Neural crest cell (in vitro differentiated cells): ENCODE measurements at regions not wholly inside any gene's neighbourhood (a gene's known extent, or its start where the extent isn't known, plus 50 kb on each side); places are given as distances from the start of the nearest gene placed in this dataset.

Experiments
- DNase-seq: peaks from one replicate; pipeline ENCODE4 v3.0.0; 2021; ENCODE audit warnings: low read depth, mixed read lengths, low spot score
- H3K27ac Mint-ChIP-seq: one replicate; pipeline ENCODE4 v1.8.0; 2021; ENCODE audit warnings: mild to moderate bottlenecking, mixed read lengths; ENCODE audit not compliant: unreplicated experiment
- H3K27me3 Mint-ChIP-seq: 2 replicates; pipeline ENCODE4 v1.8.0; 2021; ENCODE audit warnings: low read depth, mild to moderate bottlenecking, mixed read lengths
- H3K36me3 Mint-ChIP-seq: 2 replicates; pipeline ENCODE4 v1.8.0; 2021; ENCODE audit warnings: low read depth, mild to moderate bottlenecking, mixed read lengths
- H3K4me1 Mint-ChIP-seq: 2 replicates; pipeline ENCODE4 v1.8.0; 2021; ENCODE audit warnings: mixed read lengths
- H3K4me3 Mint-ChIP-seq: one replicate; pipeline ENCODE4 v1.8.0; 2021; ENCODE audit warnings: mild to moderate bottlenecking, mixed read lengths
- H3K9me3 Mint-ChIP-seq: 2 replicates; pipeline ENCODE4 v1.8.0; 2021; ENCODE audit warnings: mixed read lengths
- TF ChIP-seq, protein P1 (sequence below): fragments of 200-600 bp; sonication (generic); conservative IDR thresholded peaks from 2 replicates; pipeline ENCODE4 v1.5.0; 2021; ENCODE audit warnings: antibody characterized with exemption, mild to moderate bottlenecking

DNA sequence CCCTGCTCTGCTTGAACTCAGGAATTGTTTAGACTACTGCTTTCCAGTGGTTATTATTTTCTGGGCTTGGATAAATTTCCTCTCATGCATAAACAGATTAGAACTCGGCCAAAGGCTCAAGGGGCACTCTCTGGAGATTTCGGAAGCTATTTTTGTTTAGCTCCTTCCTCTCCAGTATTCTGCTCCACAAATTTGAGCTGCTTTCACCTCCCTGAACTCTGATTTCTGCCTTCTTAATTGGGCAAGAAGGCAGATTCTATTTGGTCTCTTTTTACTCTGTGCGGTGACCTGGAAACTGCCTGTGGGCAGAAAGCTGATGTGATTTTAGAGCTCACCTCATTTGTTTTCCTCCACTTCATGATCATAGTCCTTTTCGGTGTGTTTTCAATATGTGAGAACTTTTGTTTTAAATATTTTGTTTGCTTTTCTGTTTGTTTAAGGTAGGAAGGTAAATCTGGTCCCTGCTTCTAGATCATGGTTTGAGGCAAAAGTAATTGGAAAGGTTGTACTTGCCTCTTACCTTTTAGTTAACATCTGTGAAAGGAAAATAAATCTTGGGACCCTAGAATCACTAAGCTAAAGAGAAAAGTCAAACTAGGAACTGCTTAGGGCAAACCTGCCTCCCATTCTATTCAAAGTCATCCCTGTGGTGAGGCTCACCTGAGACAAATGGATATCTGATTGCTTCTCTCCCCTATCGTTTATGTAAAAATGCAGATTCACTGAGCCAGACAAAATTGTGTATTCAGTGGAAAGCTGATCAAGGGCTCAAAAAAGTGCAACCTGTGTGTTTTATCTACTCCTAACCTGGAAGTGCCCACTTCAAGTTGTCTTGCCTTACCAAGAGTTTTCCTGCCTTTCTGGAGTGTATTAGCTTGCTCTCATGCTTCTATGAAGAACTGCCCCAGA is 714.7 kb upstream of the PCDH20 start:
- H3K27me3 Mint-ChIP-seq: no peaks in the 10 kb centered on the region
- H3K4me3 Mint-ChIP-seq: no peak overlapping the region
- peaks cover 3% of the 10 kb centered on the region for H3K36me3 Mint-ChIP-seq
- no peak for DNase-seq
- H3K27ac Mint-ChIP-seq: no peak overlapping the region
- TF ChIP-seq, protein P1, sequence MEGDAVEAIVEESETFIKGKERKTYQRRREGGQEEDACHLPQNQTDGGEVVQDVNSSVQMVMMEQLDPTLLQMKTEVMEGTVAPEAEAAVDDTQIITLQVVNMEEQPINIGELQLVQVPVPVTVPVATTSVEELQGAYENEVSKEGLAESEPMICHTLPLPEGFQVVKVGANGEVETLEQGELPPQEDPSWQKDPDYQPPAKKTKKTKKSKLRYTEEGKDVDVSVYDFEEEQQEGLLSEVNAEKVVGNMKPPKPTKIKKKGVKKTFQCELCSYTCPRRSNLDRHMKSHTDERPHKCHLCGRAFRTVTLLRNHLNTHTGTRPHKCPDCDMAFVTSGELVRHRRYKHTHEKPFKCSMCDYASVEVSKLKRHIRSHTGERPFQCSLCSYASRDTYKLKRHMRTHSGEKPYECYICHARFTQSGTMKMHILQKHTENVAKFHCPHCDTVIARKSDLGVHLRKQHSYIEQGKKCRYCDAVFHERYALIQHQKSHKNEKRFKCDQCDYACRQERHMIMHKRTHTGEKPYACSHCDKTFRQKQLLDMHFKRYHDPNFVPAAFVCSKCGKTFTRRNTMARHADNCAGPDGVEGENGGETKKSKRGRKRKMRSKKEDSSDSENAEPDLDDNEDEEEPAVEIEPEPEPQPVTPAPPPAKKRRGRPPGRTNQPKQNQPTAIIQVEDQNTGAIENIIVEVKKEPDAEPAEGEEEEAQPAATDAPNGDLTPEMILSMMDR: no peak
- peaks cover 11% of the 10 kb centered on the region for H3K9me3 Mint-ChIP-seq
- H3K4me1 Mint-ChIP-seq: peaks cover 4% of the 10 kb centered on the region

DNA sequence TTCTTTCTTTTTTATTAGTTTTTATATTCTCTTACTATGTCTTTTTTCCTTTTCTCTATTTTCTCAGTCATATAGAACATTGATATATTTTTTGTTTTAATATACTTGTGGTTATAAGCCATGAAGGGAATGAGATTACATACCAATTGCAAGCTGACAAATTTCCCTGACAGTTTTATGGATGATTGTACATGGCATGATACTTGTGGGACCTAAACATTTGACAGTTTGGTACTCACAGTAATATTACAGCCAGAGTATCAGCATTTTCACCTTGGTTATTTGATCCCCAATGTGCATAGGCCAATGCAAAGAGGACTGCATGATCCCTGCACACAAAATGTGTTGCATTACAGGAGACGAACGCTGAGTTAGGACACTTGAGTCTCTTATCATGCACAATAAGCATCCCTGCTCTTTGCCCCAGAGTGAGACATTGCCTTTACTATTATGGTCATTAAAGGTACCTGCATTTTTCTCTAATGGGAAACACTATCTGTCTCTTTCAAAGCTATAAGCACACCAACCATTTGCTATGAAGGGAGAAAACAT is 713.4 kb upstream of the PCDH20 start:
- H3K27ac Mint-ChIP-seq: no peak overlapping the region
- no peaks in the 10 kb centered on the region for H3K27me3 Mint-ChIP-seq
- DNase-seq: no peak
- peaks cover 3% of the 10 kb centered on the region for H3K36me3 Mint-ChIP-seq
- H3K9me3 Mint-ChIP-seq: peaks cover 11% of the 10 kb centered on the region
- H3K4me3 Mint-ChIP-seq: no peak overlapping the region
- peaks cover 4% of the 10 kb centered on the region for H3K4me1 Mint-ChIP-seq
- TF ChIP-seq, protein P1: no peak

GRCh38 chr13:62126400-62126799 is 710.8 kb upstream of the PCDH20 start:
- Mint-ChIP-seq H3K4me3 (no peak overlapping the region), H3K27ac (no peak overlapping the region), H3K36me3 (no peaks in the 10 kb centered on the region), H3K4me1 (peaks cover 17% of the 10 kb centered on the region), H3K9me3 (peaks cover 7% of the 10 kb centered on the region), H3K27me3 (no peaks in the 10 kb centered on the region)
- no peak for DNase-seq
- TF ChIP-seq, protein P1: no peak

DNA sequence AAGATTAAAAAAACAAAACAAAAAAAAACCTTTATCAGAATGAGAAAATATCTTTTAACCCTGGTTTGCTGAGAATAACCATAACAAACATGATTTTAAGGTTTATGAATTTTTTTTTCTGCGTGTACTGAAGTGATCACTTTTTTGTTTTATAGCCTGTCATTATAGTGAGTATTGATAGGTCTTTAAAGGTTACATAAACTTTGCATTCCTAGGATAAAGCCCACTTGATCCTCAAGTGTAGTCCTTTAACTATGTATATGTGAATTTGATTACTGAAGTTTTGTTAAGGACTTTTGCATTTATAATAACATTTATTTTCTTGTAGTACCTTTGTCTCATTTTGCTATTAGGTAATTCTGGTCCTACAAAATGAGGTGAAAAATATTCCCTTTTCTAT is 709.8 kb upstream of the PCDH20 start:
- Mint-ChIP-seq H3K27me3 (no peaks in the 10 kb centered on the region), H3K9me3 (peaks cover 7% of the 10 kb centered on the region), H3K27ac (no peak overlapping the region)

GRCh38 chr13:62123409-62123808 is 707.8 kb upstream of the PCDH20 start:
- Mint-ChIP-seq H3K27me3 (no peaks in the 10 kb centered on the region), H3K4me1 (peaks cover 13% of the 10 kb centered on the region), H3K9me3 (peaks cover 4% of the 10 kb centered on the region), H3K4me3 (no peak overlapping the region), H3K27ac (no peak overlapping the region), H3K36me3 (no peaks in the 10 kb centered on the region)
- DNase-seq: no peak
- TF ChIP-seq, protein P1: no peak

More for the DNA sequence above, 709.8 kb upstream of the PCDH20 start:
- Mint-ChIP-seq H3K36me3 (no peaks in the 10 kb centered on the region), H3K4me1 (peaks cover 17% of the 10 kb centered on the region), H3K4me3 (no peak overlapping the region)
- DNase-seq: no peak
- TF ChIP-seq, protein P1: no peak
